ENCODE measurements at regions not wholly inside any gene's neighbourhood (a gene's known extent, or its start where the extent isn't known, plus 50 kb on each side); places are given as distances from the start of the nearest gene placed in this dataset.

- Histone ChIP-seq H3K27me3 (ENCODE audit: control insufficient read depth, insufficient read depth, low read length) (no peaks in the 10 kb centered on the region), H3K9me3 (ENCODE audit: control insufficient read depth, insufficient read depth, low read length) (no peaks in the 10 kb centered on the region), H3K36me3 (ENCODE audit: control insufficient read depth, insufficient read depth, low read length) (no peaks in the 10 kb centered on the region), H3K4me3 (ENCODE audit: low read length) (no peak overlapping the region), H3K27ac (ENCODE audit: low read length) (no peak overlapping the region), H3K4me1 (ENCODE audit: control insufficient read depth, insufficient read depth, low read length) (no peaks in the 10 kb centered on the region)
- no peak for DNase-seq (ENCODE audit: low read depth, low spot score)
Measured at GRCh38 chr13:57837801-57838200, 206.3 kb downstream of the PCDH17 start.

DNA sequence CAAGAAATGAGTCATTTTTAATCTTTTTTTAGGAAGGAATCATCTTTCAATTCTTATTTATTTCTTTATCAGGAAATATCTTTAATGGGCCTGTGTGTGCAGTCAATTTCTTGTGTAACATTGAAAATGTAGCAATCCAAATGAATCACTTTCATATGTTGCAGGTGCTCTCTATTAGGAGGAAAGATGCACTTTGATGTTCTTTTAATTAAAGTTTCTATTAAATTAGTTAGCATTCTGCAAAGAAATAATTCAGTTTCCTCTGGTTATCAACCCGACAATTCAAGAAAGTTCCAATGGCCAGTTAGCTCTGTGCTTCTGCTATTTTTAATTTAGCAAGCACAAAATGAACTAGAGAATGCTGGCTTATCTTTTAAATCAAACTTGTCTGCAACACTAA is 212.0 kb downstream of the PCDH17 start:
- no CpG with 5 or more reads among the region's 1 CpG for WGBS (ENCODE audit: insufficient coverage, insufficient read length)
- Histone ChIP-seq H3K27ac (ENCODE audit: low read length) (no peak overlapping the region), H3K9me3 (ENCODE audit: control insufficient read depth, insufficient read depth, low read length) (peaks cover 1% of the 10 kb centered on the region), H3K27me3 (ENCODE audit: control insufficient read depth, insufficient read depth, low read length) (no peaks in the 10 kb centered on the region), H3K4me3 (ENCODE audit: low read length) (no peak overlapping the region), H3K4me1 (ENCODE audit: control insufficient read depth, insufficient read depth, low read length) (no peaks in the 10 kb centered on the region), H3K36me3 (ENCODE audit: control insufficient read depth, insufficient read depth, low read length) (no peaks in the 10 kb centered on the region)
- DNase-seq (ENCODE audit: low read depth, low spot score): no peak

- H3K27me3 ChIP-seq (ENCODE audit: control insufficient read depth, insufficient read depth, low read length): no peaks in the 10 kb centered on the region
- H3K27ac ChIP-seq (ENCODE audit: low read length): no peak overlapping the region
- H3K4me3 ChIP-seq (ENCODE audit: low read length): no peak overlapping the region
- DNase-seq (ENCODE audit: low read depth, low spot score): no peak
- H3K4me1 ChIP-seq (ENCODE audit: control insufficient read depth, insufficient read depth, low read length): no peaks in the 10 kb centered on the region
- peaks cover 1% of the 10 kb centered on the region for H3K9me3 ChIP-seq (ENCODE audit: control insufficient read depth, insufficient read depth, low read length)
- H3K36me3 ChIP-seq (ENCODE audit: control insufficient read depth, insufficient read depth, low read length): no peaks in the 10 kb centered on the region
- no CpG with 5 or more reads among the region's 4 CpGs for WGBS (ENCODE audit: insufficient coverage, insufficient read length)
Measured at GRCh38 chr13:57846600-57847173, 215.1 kb downstream of the PCDH17 start.

DNA sequence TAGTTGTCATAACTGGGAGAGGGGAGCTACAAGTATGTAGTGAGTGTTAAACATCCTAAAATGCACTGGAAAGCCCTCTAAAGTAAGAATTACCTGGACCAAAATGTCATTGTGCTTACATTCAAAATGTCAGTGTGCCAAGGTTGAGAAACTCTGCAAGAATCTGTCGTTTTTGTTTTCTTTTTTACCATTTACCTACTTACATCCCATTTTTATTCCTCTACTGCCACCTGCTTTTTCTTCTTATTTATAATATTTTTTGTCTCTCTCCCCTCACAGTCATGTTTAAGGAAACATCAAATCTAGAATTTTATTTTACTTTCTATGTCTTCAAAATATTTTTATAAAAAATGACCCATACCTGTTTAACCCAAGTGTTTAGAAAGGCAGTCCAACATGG is 226.4 kb downstream of the PCDH17 start:
- Histone ChIP-seq H3K36me3 (ENCODE audit: control insufficient read depth, insufficient read depth, low read length) (no peaks in the 10 kb centered on the region), H3K4me1 (ENCODE audit: control insufficient read depth, insufficient read depth, low read length) (0 out of 2 replicates have a peak, but pooled peaks cover 1% of the 10 kb centered on the region), H3K27me3 (ENCODE audit: control insufficient read depth, insufficient read depth, low read length) (no peaks in the 10 kb centered on the region), H3K9me3 (ENCODE audit: control insufficient read depth, insufficient read depth, low read length) (no peaks in the 10 kb centered on the region), H3K4me3 (ENCODE audit: low read length) (no peak overlapping the region), H3K27ac (ENCODE audit: low read length) (no peak overlapping the region)
- no peak for DNase-seq (ENCODE audit: low read depth, low spot score)
- WGBS (ENCODE audit: insufficient coverage, insufficient read length): no CpG with 5 or more reads among the region's 1 CpG

DNA sequence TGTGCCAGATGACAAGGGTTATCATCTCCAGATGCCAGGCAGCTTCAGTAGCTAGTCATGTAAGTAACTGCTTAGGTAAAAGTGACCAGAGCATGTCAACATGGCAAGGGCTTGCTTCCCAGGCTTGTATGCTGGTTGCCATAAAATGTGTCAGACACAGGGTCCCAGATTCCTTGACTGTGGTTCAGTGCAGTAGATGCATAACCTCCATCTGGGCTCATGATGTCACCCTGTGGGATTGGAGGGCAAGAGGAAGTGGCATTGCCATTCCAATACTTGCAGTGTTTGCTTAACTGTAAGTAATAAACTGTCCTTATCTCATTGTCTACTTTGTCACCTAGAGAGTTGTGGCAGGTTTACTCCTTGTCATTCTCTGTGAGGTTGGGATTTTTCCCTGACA is 226.8 kb downstream of the PCDH17 start:
- Histone ChIP-seq H3K4me1 (ENCODE audit: control insufficient read depth, insufficient read depth, low read length) (0 out of 2 replicates have a peak, but pooled peaks cover 1% of the 10 kb centered on the region), H3K27me3 (ENCODE audit: control insufficient read depth, insufficient read depth, low read length) (no peaks in the 10 kb centered on the region), H3K4me3 (ENCODE audit: low read length) (no peak overlapping the region), H3K9me3 (ENCODE audit: control insufficient read depth, insufficient read depth, low read length) (no peaks in the 10 kb centered on the region), H3K36me3 (ENCODE audit: control insufficient read depth, insufficient read depth, low read length) (no peaks in the 10 kb centered on the region), H3K27ac (ENCODE audit: low read length) (no peak overlapping the region)
- DNase-seq (ENCODE audit: low read depth, low spot score): no peak

DNA sequence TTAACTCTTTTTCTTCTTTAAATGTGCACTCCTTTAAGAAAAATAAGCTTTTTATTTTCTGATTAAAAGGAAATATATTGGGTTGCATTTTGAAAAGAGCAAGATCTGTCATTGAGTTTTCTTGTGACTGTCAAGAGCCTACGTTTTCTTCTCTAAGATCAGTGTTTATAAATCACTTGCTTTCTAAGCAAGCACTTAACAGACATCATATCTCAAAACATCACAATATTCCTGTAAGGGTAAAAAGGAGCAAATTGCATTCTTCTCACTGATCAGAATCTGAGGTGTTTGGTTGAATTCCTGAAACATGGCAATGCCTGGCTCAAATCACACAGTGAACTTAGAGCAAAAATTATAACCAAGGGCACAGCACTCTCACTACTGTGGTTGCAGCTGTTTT is 231.3 kb downstream of the PCDH17 start:
- Histone ChIP-seq H3K4me3 (ENCODE audit: low read length) (no peak overlapping the region), H3K9me3 (ENCODE audit: control insufficient read depth, insufficient read depth, low read length) (no peaks in the 10 kb centered on the region), H3K27me3 (ENCODE audit: control insufficient read depth, insufficient read depth, low read length) (no peaks in the 10 kb centered on the region), H3K4me1 (ENCODE audit: control insufficient read depth, insufficient read depth, low read length) (0 out of 2 replicates have a peak, but pooled peaks cover 1% of the 10 kb centered on the region), H3K27ac (ENCODE audit: low read length) (no peak overlapping the region), H3K36me3 (ENCODE audit: control insufficient read depth, insufficient read depth, low read length) (no peaks in the 10 kb centered on the region)
- no CpG with 5 or more reads among the region's 1 CpG for WGBS (ENCODE audit: insufficient coverage, insufficient read length)
- no peak for DNase-seq (ENCODE audit: low read depth, low spot score)

GRCh38 chr13:57865600-57866294 is 234.2 kb downstream of the PCDH17 start:
- no peak for DNase-seq (ENCODE audit: low read depth, low spot score)
- H3K27me3 ChIP-seq (ENCODE audit: control insufficient read depth, insufficient read depth, low read length): no peaks in the 10 kb centered on the region
- H3K27ac ChIP-seq (ENCODE audit: low read length): no peak overlapping the region
- no peaks in the 10 kb centered on the region for H3K36me3 ChIP-seq (ENCODE audit: control insufficient read depth, insufficient read depth, low read length)
- no peak overlapping the region for H3K4me3 ChIP-seq (ENCODE audit: low read length)
- no peaks in the 10 kb centered on the region for H3K9me3 ChIP-seq (ENCODE audit: control insufficient read depth, insufficient read depth, low read length)
- no peaks in the 10 kb centered on the region for H3K4me1 ChIP-seq (ENCODE audit: control insufficient read depth, insufficient read depth, low read length)
- WGBS (ENCODE audit: insufficient coverage, insufficient read length): no CpG with 5 or more reads among the region's 4 CpGs

DNA sequence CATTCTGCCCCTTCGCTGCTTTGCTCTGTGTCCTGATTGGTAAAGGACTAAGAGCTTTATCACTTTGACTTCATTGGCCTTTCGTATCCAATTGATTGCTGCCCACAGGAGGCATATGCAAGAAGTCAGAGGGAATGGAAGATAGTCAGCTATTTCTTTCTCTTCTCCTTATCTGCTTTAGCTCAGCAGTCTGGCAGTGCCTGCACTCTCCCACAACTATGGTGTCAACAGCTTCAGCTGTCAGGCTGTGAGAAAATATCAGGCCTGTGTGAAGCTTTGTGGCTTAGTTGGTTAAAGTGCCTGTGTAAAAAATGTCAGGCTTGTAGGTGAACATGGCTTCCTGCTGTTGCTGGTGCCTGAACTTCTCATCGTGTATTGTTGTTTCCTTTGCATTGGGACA is 243.0 kb downstream of the PCDH17 start:
- Histone ChIP-seq H3K36me3 (ENCODE audit: control insufficient read depth, insufficient read depth, low read length) (no peaks in the 10 kb centered on the region), H3K27ac (ENCODE audit: low read length) (no peak overlapping the region), H3K4me3 (ENCODE audit: low read length) (no peak overlapping the region), H3K4me1 (ENCODE audit: control insufficient read depth, insufficient read depth, low read length) (no peaks in the 10 kb centered on the region), H3K9me3 (ENCODE audit: control insufficient read depth, insufficient read depth, low read length) (no peaks in the 10 kb centered on the region), H3K27me3 (ENCODE audit: control insufficient read depth, insufficient read depth, low read length) (no peaks in the 10 kb centered on the region)
- no peak for DNase-seq (ENCODE audit: low read depth, low spot score)
- WGBS (ENCODE audit: insufficient coverage, insufficient read length): no CpG with 5 or more reads among the region's 3 CpGs

GRCh38 chr13:57877601-57878000 is 246.1 kb downstream of the PCDH17 start:
- H3K27ac ChIP-seq (ENCODE audit: low read length): no peak overlapping the region
- WGBS (ENCODE audit: insufficient coverage, insufficient read length): no CpG with 5 or more reads among the region's 2 CpGs
- DNase-seq (ENCODE audit: low read depth, low spot score): no peak
- H3K36me3 ChIP-seq (ENCODE audit: control insufficient read depth, insufficient read depth, low read length): no peaks in the 10 kb centered on the region
- H3K4me1 ChIP-seq (ENCODE audit: control insufficient read depth, insufficient read depth, low read length): no peaks in the 10 kb centered on the region
- no peaks in the 10 kb centered on the region for H3K9me3 ChIP-seq (ENCODE audit: control insufficient read depth, insufficient read depth, low read length)
- no peaks in the 10 kb centered on the region for H3K27me3 ChIP-seq (ENCODE audit: control insufficient read depth, insufficient read depth, low read length)
- H3K4me3 ChIP-seq (ENCODE audit: low read length): no peak overlapping the region

DNA sequence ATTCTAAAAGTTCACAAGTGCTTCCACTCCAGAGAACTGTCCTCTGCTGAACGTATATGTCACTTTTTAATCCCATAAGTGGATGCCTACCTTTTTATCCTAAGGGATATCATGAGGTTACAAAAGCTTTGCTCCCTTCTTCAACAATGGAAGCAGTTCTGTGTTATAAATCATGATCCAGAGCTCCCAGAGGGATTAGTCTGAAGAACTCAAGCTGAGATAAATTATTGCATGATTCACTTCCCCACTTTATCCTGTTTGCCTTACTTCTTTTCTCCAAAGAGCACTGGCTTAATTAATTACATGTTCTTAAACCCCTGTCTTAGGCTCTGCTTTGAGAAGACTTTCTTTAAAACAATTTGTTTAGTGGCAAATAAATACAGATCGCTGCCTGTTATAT is 246.7 kb downstream of the PCDH17 start:
- no peaks in the 10 kb centered on the region for H3K36me3 ChIP-seq (ENCODE audit: control insufficient read depth, insufficient read depth, low read length)
- no peak overlapping the region for H3K27ac ChIP-seq (ENCODE audit: low read length)
- H3K4me3 ChIP-seq (ENCODE audit: low read length): no peak overlapping the region
- no CpG with 5 or more reads among the region's 2 CpGs for WGBS (ENCODE audit: insufficient coverage, insufficient read length)
- no peaks in the 10 kb centered on the region for H3K4me1 ChIP-seq (ENCODE audit: control insufficient read depth, insufficient read depth, low read length)
- H3K9me3 ChIP-seq (ENCODE audit: control insufficient read depth, insufficient read depth, low read length): no peaks in the 10 kb centered on the region
- DNase-seq (ENCODE audit: low read depth, low spot score): no peak
- no peaks in the 10 kb centered on the region for H3K27me3 ChIP-seq (ENCODE audit: control insufficient read depth, insufficient read depth, low read length)

- H3K9me3 ChIP-seq (ENCODE audit: control insufficient read depth, insufficient read depth, low read length): no peaks in the 10 kb centered on the region
Measured at GRCh38 chr13:57897225-57897624, 265.7 kb downstream of the PCDH17 start.

More at GRCh38 chr13:57897225-57897624, 265.7 kb downstream of the PCDH17 start:
- Histone ChIP-seq H3K4me3 (ENCODE audit: low read length) (no peak overlapping the region), H3K27ac (ENCODE audit: low read length) (no peak overlapping the region), H3K27me3 (ENCODE audit: control insufficient read depth, insufficient read depth, low read length) (no peaks in the 10 kb centered on the region), H3K4me1 (ENCODE audit: control insufficient read depth, insufficient read depth, low read length) (no peaks in the 10 kb centered on the region), H3K36me3 (ENCODE audit: control insufficient read depth, insufficient read depth, low read length) (no peaks in the 10 kb centered on the region)
- no peak for DNase-seq (ENCODE audit: low read depth, low spot score)
